ENCODE measurements at regions not wholly inside any gene's neighbourhood (a gene's known extent, or its start where the extent isn't known, plus 50 kb on each side); places are given as distances from the start of the nearest gene placed in this dataset.

GRCh38 chr11:113556036-113556435 lies 80.8 kb upstream of the DRD2 start:
- TF ChIP-seq EZH2 (IDR thresholded peaks at IDR 0.05) (no peak), CTCF (IDR thresholded peaks at IDR 0.05) (no peak)

Data from neural progenitor cell (in vitro differentiated cells).